ENCODE measurements at regions not wholly inside any gene's neighbourhood (a gene's known extent, or its start where the extent isn't known, plus 50 kb on each side); places are given as distances from the start of the nearest gene placed in this dataset.

DNA sequence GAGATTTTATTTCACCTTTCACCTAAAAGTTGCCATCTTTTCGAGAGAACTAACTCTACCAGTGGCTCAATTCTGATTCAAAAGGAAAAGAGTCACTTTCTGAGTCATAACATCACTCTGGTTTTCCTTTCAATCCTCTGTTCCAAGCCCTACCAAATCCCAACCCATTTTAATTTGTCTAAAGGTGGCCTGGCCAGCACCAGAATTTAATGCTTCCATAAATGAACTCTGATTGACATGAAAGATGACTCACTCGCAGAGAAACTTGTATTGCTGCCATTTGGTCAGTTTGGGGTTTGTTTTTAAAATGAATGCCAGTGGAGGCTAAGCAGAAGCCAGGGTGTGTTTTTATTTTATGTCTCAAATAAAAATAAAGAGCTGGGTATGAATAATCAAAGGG is 117.4 kb upstream of the SOX5 start:
- DNase-seq (ENCODE audit: extremely low read depth in 1 of 2, low read depth in 1 of 2), result no peak

DNA sequence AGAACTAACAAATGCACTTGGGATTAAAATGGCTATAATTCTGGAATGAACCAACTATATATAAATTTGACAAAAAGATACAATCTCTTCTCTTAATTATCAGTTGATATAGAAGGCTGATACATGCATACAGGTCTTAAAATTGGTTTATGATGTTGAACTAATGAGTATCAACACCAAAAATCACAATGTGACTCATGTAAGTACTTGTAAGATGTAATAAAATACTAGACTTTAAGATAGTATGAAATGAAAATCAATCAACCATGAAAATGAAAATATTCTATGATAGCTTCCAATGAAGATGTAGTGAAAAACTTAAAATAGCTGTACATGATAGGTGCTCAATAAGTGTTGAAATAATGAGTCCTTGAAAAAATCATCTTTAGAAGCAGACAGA is 116.6 kb upstream of the SOX5 start:
- DNase-seq (ENCODE audit: extremely low read depth in 1 of 2, low read depth in 1 of 2), result no peak

- DNase-seq (ENCODE audit: extremely low read depth in 1 of 2, low read depth in 1 of 2), result no peak
These were observed 113.3 kb upstream of the SOX5 start for GRCh38 chr12:24062642-24063245.

- no peak for DNase-seq (ENCODE audit: extremely low read depth in 1 of 2, low read depth in 1 of 2)
These were observed 110.6 kb upstream of the SOX5 start for GRCh38 chr12:24060089-24060488.

- DNase-seq (ENCODE audit: extremely low read depth in 1 of 2, low read depth in 1 of 2), result no peak
These were observed 108.5 kb upstream of the SOX5 start for GRCh38 chr12:24057920-24058476.

- DNase-seq (ENCODE audit: extremely low read depth in 1 of 2, low read depth in 1 of 2), result no peak
These were observed 106.3 kb upstream of the SOX5 start for GRCh38 chr12:24055747-24056146.

DNA sequence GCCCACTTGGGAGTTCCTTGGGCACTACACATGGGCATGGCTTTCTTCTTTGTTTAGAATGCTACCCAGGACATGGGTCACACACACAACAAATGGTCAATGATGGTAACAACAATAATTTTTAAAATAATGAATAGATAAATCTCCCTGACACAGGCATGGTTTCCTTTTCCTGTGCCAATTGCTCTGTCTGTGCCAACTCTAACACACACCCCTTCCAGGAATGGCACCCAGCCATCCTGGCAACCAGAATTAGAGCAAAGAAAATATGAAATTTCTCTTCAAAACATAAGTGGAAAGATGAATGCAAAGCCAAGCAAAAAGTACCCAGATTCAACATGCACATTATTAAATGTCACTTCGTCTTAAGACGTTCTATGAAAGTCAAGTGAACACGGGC is 104.9 kb upstream of the SOX5 start:
- DNase-seq (ENCODE audit: extremely low read depth in 1 of 2, low read depth in 1 of 2), result no peak

GRCh38 chr12:24049728-24050127 is 100.3 kb upstream of the SOX5 start:
- DNase-seq (ENCODE audit: extremely low read depth in 1 of 2, low read depth in 1 of 2), result no peak

GRCh38 chr12:24049101-24049500 is 99.6 kb upstream of the SOX5 start:
- no peak for DNase-seq (ENCODE audit: extremely low read depth in 1 of 2, low read depth in 1 of 2)

DNA sequence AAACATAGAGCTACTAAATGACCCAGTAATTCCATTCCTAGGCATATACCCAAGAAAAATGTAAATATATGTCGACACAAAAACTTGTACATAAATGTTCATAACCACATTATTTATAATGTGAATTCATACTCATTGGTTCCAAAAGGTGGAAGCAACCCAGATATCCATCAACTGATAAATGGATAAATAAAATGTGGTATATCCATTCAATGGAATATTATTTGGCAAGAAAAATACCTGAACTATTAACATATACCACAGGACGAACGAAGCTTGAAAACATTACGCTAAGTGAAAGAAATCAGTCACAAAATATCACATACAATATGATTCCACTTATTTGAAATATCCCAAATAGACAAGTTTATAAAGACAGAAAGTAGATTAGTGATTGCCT is 99.0 kb upstream of the SOX5 start:
- no peak for DNase-seq (ENCODE audit: extremely low read depth in 1 of 2, low read depth in 1 of 2)

DNA sequence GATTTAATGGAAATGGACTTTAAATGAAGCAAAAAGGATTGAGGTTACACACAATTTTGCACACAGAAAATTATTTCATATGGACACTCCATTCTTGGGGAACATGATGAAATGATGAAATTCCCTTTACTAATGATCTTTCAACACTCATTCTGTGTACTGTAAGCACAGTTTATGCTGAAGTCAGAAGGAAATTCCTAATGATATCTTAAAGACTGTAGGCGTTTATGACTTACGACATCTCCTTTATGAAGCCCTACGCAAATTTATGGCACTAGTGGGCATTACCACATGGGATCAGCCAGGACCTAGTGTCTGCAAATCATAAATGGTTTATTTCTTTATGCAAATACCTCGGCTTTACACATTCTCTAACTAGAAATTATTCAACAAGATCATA is 97.9 kb upstream of the SOX5 start:
- no peak for DNase-seq (ENCODE audit: extremely low read depth in 1 of 2, low read depth in 1 of 2)

DNA sequence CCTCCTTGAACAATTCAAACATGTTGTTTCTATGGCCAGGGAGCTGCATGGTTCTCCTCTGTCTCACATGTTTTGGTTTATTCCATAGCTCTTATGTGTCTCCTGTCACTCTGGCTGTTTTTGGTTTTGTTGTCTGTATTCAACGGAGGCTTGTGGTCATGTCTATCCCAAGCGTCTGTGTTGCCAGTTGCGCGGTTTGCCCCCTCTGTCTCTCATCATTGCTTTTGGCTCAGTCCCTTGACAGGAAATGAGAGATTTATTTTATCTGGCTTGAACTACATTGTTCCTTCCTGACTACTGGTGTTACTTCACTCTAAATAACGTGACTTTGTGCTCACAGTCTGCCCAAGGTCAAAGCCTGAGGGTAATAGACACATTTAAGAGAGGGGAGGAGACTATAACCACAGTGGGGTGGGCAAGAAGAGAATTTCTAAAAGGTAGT is 96.4 kb upstream of the SOX5 start:
- DNase-seq (ENCODE audit: extremely low read depth in 1 of 2, low read depth in 1 of 2), result no peak

DNA sequence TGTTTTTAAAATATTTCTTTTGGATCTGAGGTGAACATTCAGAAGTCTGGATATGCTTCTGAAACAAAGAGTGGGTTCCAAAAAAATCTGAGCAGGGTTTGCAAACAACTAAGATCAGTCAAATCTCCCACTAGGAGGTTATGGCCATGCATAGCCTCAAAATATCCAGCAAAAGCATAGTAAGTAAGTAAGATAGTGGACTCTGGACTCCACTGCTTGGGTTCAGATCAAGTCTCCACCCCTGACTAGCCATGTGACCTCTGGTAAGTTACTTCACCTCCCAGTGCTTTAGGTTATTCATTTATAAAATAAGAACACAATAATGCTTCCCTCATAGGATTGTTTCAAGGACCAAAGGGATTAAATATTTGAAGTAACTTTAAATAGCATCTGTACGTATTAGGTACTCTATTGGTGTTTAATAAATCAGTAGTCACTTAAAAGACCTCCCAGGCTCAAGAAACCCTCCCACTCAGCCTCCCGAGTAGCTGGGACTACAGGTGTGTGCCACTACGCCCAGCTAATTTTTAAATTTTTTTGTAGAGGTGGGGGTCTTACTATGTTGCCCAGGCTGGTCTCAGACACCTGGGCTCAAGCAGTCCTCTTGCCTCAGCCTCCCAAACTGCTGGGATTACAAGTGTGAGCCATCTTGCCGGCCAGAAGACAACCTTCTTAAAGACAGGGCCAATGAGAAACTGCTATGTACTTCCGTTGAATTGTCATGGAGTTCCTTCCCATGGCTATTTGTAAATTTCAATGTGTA is 95.7 kb upstream of the SOX5 start:
- no peak for DNase-seq (ENCODE audit: extremely low read depth in 1 of 2, low read depth in 1 of 2)

GRCh38 chr12:24042651-24043050 is 93.2 kb upstream of the SOX5 start:
- DNase-seq (ENCODE audit: extremely low read depth in 1 of 2, low read depth in 1 of 2), result no peak

- DNase-seq (ENCODE audit: extremely low read depth in 1 of 2, low read depth in 1 of 2), result no peak
These were observed 89.6 kb upstream of the SOX5 start for GRCh38 chr12:24039113-24039525.

- DNase-seq (ENCODE audit: extremely low read depth in 1 of 2, low read depth in 1 of 2), result no peak
These were observed 88.9 kb upstream of the SOX5 start for GRCh38 chr12:24038211-24038997.

GRCh38 chr12:24036438-24037216 is 87.2 kb upstream of the SOX5 start:
- DNase-seq (ENCODE audit: extremely low read depth in 1 of 2, low read depth in 1 of 2), result no peak

DNA sequence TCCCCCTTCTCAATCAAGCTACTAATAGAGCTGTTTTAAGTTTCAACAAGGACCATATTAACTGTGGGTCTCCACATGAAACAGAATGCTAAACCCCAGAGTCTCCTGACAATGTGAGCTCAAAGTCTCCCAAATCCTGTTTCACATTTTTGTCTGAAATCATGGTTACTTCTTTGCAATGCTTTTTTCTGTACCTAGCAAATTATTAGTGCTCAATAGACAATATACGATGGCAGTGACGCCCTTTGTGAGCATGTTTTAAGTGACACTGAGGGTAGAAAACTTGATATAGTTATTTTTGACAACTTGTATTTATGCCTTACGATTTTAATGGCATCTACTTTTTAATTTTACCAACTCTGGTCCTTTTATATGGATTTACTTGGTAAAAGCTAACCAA is 85.4 kb upstream of the SOX5 start:
- no peak for DNase-seq (ENCODE audit: extremely low read depth in 1 of 2, low read depth in 1 of 2)

- DNase-seq (ENCODE audit: extremely low read depth in 1 of 2, low read depth in 1 of 2), result no peak
These were observed 84.7 kb upstream of the SOX5 start for GRCh38 chr12:24034160-24034559.

GRCh38 chr12:24027352-24027751 is 77.9 kb upstream of the SOX5 start:
- DNase-seq (ENCODE audit: extremely low read depth in 1 of 2, low read depth in 1 of 2), result no peak

All from stimulated activated CD8-positive, alpha-beta memory T cell treated with anti-CD3 and anti-CD28 coated beads, Interleukin-7, amount 100 ng/mL, for 48 hours (primary cell).